ENCODE measurements at regions not wholly inside any gene's neighbourhood (a gene's known extent, or its start where the extent isn't known, plus 50 kb on each side); places are given as distances from the start of the nearest gene placed in this dataset.

DNA sequence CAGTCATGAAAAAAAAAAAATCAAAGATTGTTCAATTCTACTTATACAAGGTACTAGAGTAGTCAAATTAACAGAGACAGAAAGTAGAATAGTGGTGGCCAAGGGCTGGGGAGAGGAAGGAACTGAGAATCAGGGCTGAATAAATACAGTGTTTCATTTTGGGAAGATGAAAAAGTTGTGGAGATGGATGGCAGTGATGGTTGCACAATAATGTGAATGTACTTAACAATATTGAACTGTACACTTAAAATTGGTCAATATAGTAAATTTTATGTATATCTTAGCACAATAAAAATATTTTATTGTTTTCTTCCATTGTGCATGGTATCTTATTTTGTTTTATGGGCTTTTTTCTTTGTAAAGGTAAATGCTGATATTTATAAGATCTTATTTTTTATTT, 262.2 kb upstream of the AGTR1 start:
- H3K4me3 ChIP-seq: no peak overlapping the region
- no peak for TF ChIP-seq CTCF (IDR thresholded peaks at IDR 0.05)
- DNase-seq (ENCODE audit: low spot score in 2 of 2): no peak
- H3K9me3 ChIP-seq: no peaks in the 10 kb centered on the region
- H3K27me3 ChIP-seq: no peaks in the 10 kb centered on the region
- no peak overlapping the region for H3K27ac ChIP-seq
- no peaks in the 10 kb centered on the region for H3K36me3 ChIP-seq
- H3K4me1 ChIP-seq: no peaks in the 10 kb centered on the region
- intact Hi-C loops (cut with DNase I): no loop called here

- Histone ChIP-seq H3K27ac (no peak overlapping the region), H3K4me3 (no peak overlapping the region), H3K27me3 (no peaks in the 10 kb centered on the region), H3K36me3 (no peaks in the 10 kb centered on the region), H3K4me1 (no peaks in the 10 kb centered on the region), H3K9me3 (no peaks in the 10 kb centered on the region)
- TF ChIP-seq CTCF (IDR thresholded peaks at IDR 0.05): no peak
- intact Hi-C loops (cut with DNase I): no loop called here
- no peak for DNase-seq (ENCODE audit: low spot score in 2 of 2)
Measured at GRCh38 chr3:148439254-148439822, 258.4 kb upstream of the AGTR1 start.

DNA sequence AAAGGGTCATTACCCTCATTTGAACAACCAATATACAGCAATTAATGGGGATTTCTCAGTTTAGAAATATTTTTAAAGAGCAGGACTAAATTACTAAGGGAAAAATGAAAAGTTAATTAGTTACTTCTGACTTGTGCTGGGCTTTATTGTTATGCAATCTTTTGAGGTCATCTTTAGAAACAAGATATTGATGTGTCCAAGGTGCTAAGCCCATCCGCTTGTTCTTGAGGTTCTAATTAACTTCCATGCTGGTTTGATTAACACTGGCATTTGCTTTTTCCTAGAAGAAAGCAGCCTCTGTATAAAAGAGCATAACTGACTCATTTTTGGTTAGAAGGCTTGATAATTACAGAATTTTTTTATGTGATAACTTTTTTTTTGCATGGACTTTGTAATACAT, 256.5 kb upstream of the AGTR1 start:
- no peaks in the 10 kb centered on the region for H3K27me3 ChIP-seq
- H3K27ac ChIP-seq: no peak overlapping the region
- intact Hi-C loops (cut with DNase I): no loop called here
- no peak for DNase-seq (ENCODE audit: low spot score in 2 of 2)
- no peak for TF ChIP-seq CTCF (IDR thresholded peaks at IDR 0.05)
- H3K4me3 ChIP-seq: no peak overlapping the region
- no peaks in the 10 kb centered on the region for H3K9me3 ChIP-seq
- H3K36me3 ChIP-seq: no peaks in the 10 kb centered on the region
- H3K4me1 ChIP-seq: no peaks in the 10 kb centered on the region

- Histone ChIP-seq H3K9me3 (no peaks in the 10 kb centered on the region), H3K4me3 (no peak overlapping the region), H3K27ac (no peak overlapping the region), H3K4me1 (no peaks in the 10 kb centered on the region), H3K36me3 (no peaks in the 10 kb centered on the region), H3K27me3 (no peaks in the 10 kb centered on the region)
- intact Hi-C loops (cut with DNase I): no loop called here
- no peak for TF ChIP-seq CTCF (IDR thresholded peaks at IDR 0.05)
- DNase-seq (ENCODE audit: low spot score in 2 of 2): no peak
Measured at GRCh38 chr3:148450819-148451218, 246.9 kb upstream of the AGTR1 start.

GRCh38 chr3:148451969-148452368, 245.7 kb upstream of the AGTR1 start:
- Histone ChIP-seq H3K36me3 (no peaks in the 10 kb centered on the region), H3K27ac (no peak overlapping the region), H3K4me1 (no peaks in the 10 kb centered on the region), H3K4me3 (no peak overlapping the region), H3K9me3 (no peaks in the 10 kb centered on the region), H3K27me3 (no peaks in the 10 kb centered on the region)
- TF ChIP-seq CTCF (IDR thresholded peaks at IDR 0.05): no peak
- intact Hi-C loops (cut with DNase I): no loop called here
- no peak for DNase-seq (ENCODE audit: low spot score in 2 of 2)

- Histone ChIP-seq H3K4me1 (no peaks in the 10 kb centered on the region), H3K27ac (no peak overlapping the region), H3K27me3 (no peaks in the 10 kb centered on the region), H3K9me3 (no peaks in the 10 kb centered on the region), H3K36me3 (no peaks in the 10 kb centered on the region), H3K4me3 (no peak overlapping the region)
- intact Hi-C loops (cut with DNase I): no loop called here
- DNase-seq (ENCODE audit: low spot score in 2 of 2): no peak
- TF ChIP-seq CTCF (IDR thresholded peaks at IDR 0.05): no peak
Measured at GRCh38 chr3:148453781-148454191, 243.9 kb upstream of the AGTR1 start.

Measured in ascending aorta (tissue), 2 donors.